ENCODE measurements at regions not wholly inside any gene's neighbourhood (a gene's known extent, or its start where the extent isn't known, plus 50 kb on each side); places are given as distances from the start of the nearest gene placed in this dataset.
"Not testable (repeated sequence)": the region's sequence is repeated elsewhere in the genome, so short reads cannot be mapped to it uniquely, and the experiment has no call there.

- not testable (repeated sequence) for DNase-seq
Measured at GRCh38 chr20:29883514-29884219, 1373.8 kb upstream of the DEFB115 start.

GRCh38 chr20:29884322-29884721 is 1373.1 kb upstream of the DEFB115 start:
- DNase-seq: not testable (repeated sequence)

GRCh38 chr20:29885282-29886185 is 1371.9 kb upstream of the DEFB115 start:
- DNase-seq: not testable (repeated sequence)

- DNase-seq: not testable (repeated sequence)
Measured at GRCh38 chr20:29891555-29891954, 1365.9 kb upstream of the DEFB115 start.

All from T-helper 9 cell (primary cell).